HG02973 (cell line): ENCODE measurements at regions not wholly inside any gene's neighbourhood (a gene's known extent, or its start where the extent isn't known, plus 50 kb on each side); places are given as distances from the start of the nearest gene placed in this dataset.

Source experiments
- ATAC-seq: cut with Tn5 transposase; IDR thresholded peaks from one replicate; pipeline ENCODE4 v1.9.1; 2021; ENCODE audit warnings: moderate library complexity; ENCODE audit not compliant: unreplicated experiment

- ATAC-seq = no peak
Measured at GRCh38 chr5:107219993-107220392, 450.7 kb downstream of the EFNA5 start.

DNA sequence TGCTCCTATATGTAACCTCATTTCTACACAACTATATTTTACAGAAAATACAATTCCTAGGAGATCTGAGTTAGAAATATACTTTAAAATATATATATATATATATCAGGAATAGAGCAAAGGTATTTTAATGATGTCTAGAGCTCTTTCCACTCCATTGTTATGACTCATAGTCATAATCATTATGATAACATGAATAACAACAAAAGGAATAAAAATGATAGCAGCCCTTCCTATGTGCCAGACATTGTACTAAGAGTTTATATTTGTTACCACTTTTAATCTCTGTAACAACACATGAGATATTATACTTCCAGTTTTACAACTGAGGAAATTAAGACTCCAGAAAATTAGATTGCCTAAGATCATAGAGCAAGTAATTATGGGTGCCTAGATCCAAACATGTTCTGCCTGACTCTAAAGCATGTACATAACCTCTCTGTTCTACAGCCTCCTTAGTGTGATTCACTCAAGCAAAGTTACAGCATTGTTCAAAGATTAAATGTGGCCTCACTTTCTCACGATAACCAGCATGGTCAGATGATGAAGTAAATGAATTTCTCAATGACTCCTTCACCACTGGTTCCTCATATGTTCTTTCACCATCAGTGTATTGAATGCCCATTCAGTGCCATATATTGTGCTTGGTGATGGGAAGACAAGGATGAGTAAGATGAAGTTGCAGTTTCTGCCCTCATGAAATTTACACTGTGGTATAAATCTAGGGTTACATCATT, 452.1 kb downstream of the EFNA5 start:
- ATAC-seq = no peak

DNA sequence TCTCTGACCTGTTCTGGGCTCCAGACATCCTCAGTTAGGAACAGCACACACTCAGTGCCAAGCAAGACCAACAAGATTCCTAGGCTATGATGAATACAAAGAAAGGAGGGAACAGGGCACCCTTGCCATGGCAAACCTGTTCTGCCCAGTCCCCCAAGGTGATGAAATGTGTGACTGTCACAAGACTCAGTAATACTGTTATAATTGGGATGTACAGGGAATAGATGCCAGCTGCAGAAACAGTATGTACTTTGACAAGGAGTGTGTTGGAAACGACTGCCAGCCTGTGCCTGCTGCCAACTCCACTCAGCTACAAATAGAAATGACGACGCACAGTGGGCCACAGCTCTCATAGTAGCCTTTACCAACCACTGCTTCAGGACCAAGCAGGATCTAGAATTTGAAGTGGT, 453.0 kb downstream of the EFNA5 start:
- ATAC-seq = no peak

DNA sequence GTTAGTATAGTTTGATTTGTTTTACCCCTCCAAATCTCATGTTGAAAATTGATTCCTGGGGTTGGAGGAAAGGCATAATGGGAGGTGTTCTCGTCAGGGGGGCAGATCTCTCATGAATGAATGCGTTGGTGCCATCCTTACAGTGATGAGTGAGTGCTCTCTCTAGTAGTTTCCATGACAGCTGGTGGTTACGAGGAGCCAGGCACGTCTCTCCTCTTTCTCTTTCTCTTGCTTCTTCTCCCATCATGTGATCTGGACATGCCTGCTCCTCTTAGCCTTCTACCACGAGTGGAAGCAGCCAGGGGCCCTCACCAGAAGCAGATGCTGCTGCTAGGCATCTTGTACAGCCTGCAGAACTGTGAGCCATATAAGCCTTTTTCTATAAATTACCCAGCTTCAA, 454.1 kb downstream of the EFNA5 start:
- ATAC-seq = no peak

GRCh38 chr5:107215611-107216010, 455.1 kb downstream of the EFNA5 start:
- no peak for ATAC-seq

- ATAC-seq = no peak
Measured at GRCh38 chr5:107213025-107213424, 457.7 kb downstream of the EFNA5 start.

DNA sequence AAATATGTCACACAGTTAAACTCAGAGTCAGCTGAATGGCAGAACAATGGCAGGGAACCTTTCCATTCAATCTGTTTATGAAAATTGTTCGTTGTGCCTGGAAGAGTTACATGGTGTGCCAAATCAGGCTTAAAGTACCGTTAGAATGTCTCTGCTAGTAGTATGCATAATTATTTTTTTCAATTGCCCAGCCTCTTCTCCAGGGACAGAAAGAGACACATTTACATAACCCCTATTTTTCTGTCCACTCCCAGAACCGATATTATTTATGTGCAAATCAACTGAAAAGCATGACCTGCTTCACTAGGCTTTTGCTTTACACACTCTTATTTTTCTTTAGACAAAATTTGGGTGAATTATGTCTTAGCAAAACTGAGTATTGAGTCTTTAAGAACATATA, 459.1 kb downstream of the EFNA5 start:
- ATAC-seq = no peak

GRCh38 chr5:107208867-107209266, 461.9 kb downstream of the EFNA5 start:
- no peak for ATAC-seq

- no peak for ATAC-seq
Measured at GRCh38 chr5:107204413-107204812, 466.3 kb downstream of the EFNA5 start.

GRCh38 chr5:107203243-107203642, 467.5 kb downstream of the EFNA5 start:
- no peak for ATAC-seq

DNA sequence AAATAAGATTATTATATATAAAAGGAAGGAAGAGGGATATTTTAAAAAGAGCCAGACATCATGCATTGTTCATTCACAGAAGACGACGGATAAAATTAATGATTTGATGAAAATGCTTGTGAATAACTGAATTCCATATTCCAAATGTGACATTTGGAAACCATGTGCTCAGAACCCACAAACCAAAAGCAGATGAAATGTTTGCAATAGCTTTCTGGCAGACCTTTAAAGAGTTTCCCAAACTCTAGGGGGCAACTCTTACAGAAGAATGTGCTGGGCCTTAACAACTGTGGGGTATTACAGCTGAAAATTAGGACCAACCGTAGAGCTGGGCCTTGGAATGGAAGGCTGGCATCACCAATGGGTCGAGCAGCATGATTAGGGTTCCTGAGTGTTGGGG, 471.0 kb downstream of the EFNA5 start:
- no peak for ATAC-seq

DNA sequence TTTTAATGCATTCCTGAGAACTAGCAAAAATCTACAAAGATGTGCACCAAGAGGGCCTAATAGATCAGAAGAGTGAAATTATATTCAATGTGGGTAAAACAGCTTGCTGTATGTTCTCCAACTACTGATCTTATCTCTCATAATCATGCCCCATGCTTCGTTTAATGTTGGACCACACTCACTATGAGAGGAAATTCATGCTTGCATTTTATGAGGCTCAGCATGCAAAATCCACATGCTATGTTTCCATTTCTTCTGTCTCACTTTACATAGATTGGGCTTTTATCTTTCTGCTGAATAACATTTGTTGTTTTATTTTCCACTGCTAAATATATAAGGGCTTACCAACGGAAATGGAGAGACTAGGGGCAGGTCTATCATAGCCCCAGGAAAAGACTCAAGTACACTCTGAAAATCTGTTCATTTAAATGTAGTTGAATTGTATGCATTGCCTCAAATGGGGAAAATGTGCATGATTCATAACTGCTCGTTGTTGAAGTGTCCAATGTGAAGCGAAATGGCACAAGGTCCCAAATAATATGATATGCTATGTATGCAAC, 474.2 kb downstream of the EFNA5 start:
- no peak for ATAC-seq

DNA sequence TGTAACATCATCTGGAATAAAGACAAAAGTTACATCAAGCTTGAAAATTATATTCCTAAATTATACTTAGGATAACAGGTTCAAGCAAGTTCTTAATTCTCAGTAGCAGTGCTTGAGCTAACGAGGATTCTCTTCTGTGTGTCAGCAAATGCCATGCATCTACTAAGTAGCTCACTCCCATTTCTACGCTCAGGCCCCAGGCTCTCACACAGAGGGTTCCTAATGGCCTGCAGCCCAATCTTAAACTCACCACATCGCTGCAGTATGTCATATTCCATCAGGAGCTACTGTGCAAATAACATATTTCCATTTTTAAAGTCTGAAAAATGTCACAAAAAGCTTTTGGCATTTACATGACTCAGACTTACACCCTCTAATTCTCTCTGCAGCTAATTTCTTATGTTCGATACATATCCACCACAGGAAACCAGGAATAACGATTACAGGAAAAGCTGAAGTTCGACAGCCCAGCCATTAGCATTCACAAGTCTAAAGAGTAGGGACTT, 474.8 kb downstream of the EFNA5 start:
- ATAC-seq = no peak

- ATAC-seq = no peak
Measured at GRCh38 chr5:107184871-107185270, 485.9 kb downstream of the EFNA5 start.

GRCh38 chr5:107184066-107184465, 486.7 kb downstream of the EFNA5 start:
- ATAC-seq = no peak

GRCh38 chr5:107170620-107171019, 500.1 kb downstream of the EFNA5 start:
- ATAC-seq = no peak

DNA sequence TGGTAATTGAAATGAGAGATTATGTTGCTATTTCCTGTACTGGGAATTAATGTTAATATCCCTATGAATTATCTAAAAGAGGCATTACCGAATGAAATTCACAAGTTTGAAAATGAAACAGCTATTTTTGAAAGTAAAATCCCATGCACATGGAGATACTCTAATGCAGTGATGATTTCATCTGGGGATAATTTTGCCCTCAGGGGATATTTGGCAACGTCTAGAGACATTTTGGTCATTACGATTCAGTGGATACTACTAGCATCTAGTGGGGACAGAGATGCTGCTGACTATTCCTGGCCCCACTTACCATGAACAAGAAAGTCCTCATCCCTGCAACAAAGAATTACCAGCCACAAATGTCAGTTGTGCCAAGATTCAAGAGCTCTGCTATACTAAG, 500.9 kb downstream of the EFNA5 start:
- ATAC-seq = no peak

DNA sequence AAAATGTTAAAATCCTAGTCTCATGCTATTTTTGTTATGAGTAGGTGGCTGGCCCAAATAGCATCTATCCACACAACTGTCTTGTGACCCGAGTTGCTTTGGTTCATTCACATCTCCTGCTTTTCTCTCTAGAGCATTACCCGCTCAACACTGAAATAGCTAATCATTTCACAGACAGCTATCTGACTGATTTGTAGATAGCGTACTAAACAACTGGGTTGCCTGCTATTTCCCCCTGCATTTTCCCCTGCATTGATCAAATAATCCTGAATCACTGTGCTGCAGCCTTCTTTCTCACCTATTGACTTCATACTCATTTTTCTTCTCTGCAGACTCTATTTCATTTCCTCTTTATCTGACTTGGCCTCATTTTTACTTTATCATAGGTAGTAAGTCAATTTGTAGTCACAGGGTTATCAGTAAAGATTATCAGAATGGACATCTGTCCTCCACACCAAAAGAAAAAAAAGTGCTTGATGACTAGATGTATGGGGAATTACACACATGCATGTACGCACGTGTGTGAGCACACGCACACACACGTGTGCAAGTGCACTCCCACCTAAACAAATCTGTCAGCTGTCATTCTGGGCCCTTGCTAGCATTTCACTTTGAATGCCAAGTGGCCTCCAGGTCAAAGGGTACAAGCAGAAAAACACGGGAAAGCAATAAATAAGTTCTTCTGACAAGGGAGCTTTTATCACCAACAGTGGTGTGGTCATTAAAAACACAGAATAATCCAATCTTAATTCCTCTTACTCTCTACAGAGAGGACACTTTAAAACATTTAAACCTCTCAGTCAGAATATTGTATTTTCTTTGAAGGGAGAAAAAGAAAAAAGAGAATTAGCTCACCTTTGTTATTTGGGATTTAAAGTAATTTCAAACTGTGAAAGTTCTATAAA, 501.6 kb downstream of the EFNA5 start:
- ATAC-seq = no peak

DNA sequence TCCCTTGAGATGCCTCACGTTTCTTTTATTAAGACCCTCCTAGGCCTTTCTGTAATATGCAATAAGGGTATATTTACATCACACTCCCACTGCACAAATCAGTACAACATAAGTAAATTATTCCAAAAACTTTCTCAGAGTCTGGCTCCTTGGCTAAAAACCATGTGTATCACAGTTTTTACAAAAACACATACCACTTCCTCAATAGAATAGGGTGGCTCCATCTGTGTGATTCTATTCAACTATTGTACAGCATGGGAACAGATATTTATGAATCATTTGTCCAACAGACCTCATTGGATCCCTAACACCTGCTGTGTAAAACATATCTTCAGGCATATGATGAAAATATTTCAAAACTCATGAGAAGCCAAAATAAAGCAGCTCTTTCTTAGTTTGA, 502.7 kb downstream of the EFNA5 start:
- no peak for ATAC-seq

DNA sequence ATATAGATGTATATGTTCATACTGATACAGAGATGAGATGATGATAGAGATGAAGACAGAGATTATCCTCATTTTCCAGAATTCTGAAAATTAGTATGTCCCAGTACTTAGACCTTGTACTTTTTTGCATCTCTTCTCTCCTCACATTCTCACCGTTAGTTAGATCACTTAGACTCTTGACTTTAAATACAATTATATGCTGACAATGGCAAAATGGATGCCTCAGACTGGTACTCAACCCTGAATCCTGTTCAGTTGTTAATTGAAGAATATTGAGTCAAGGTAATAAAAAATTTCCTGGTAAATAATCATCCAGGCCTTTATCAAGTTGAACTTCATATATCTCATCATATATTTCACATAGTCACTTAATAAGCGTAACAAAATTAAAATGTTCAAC, 505.4 kb downstream of the EFNA5 start:
- ATAC-seq = no peak

DNA sequence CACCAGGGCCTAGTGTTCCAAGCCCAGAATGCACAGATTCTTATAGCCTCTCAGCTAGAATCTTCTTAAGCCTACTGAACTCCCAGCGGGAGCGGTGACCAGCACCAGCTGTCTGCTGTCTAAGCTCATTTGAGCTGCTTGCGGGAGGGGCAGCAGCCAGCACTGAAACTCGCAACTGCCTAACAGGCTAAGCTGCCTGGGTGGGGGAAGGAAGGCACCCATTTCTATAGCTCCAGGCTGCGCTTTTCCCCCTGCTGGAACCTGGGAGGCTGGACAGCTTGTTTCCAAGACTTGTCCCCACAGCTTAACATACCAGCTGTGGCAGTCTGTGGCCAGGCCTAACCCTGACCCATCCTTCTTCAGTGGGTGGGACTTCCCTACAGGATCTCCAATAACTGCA, 512.9 kb downstream of the EFNA5 start:
- no peak for ATAC-seq

- ATAC-seq = no peak
Measured at GRCh38 chr5:107155707-107156106, 515.0 kb downstream of the EFNA5 start.
